Right lobe of liver (tissue), 6 donors: ENCODE measurements at regions not wholly inside any gene's neighbourhood (a gene's known extent, or its start where the extent isn't known, plus 50 kb on each side); places are given as distances from the start of the nearest gene placed in this dataset.

Source experiments
- ATAC-seq, 4 donors: fragments of 200-7000 bp; cut with Tn5 transposase; one replicate each; pipeline ENCODE4 v1.9.1; 2020; ENCODE audit warnings: mild to moderate bottlenecking in 4 of 4, moderate library complexity in 4 of 4
- DNase-seq, 3 donors: peaks; one replicate each; pipeline ENCODE4 v3.0.0-alpha.2; 2020
- H3K27ac ChIP-seq, 3 donors: fragments of 200-600 bp; one replicate each; pipeline ENCODE4 v1.8.0; 2022
- H3K27me3 ChIP-seq, 2 donors: fragments of 200-600 bp; one replicate each; pipeline ENCODE4 v1.8.0; 2022
- H3K36me3 ChIP-seq, 4 donors: fragments of 200-600 bp; sonication (generic) in 1 of 4; one replicate each; pipeline versions ENCODE4 v1.5.1 to v1.8.0; 2017 to 2022; ENCODE audit warnings: control low read depth in 1 of 4
- H3K4me1 ChIP-seq, 4 donors: fragments of 200-600 bp; sonication (generic) in 1 of 4; one replicate each; pipeline versions ENCODE4 v1.5.1 to v1.8.0; 2017 to 2022; ENCODE audit warnings: control low read depth in 1 of 4
- H3K4me3 ChIP-seq, 3 donors: fragments of 200-600 bp; one replicate each; pipeline ENCODE4 v1.8.0; 2022
- H3K9me3 ChIP-seq, 4 donors: fragments of 200-600 bp; sonication (generic) in 1 of 4; one replicate each; pipeline versions ENCODE4 v1.5.1 to v1.8.0; 2017 to 2022; ENCODE audit warnings: control low read depth in 1 of 4
- CTCF ChIP-seq, 4 donors: fragments of 200-600 bp in 3 of 4; fragments of 450-650 bp in 1 of 4; IDR thresholded peaks; one replicate each; pipeline versions ENCODE4 v1.5.1 to v1.8.0; 2016 to 2022; ENCODE audit warnings: antibody characterized with exemption in 4 of 4, mild to moderate bottlenecking in 2 of 4
- POLR2A ChIP-seq: fragments of 450-650 bp; IDR thresholded peaks from one replicate; pipeline ENCODE4 v1.6.1; 2017; ENCODE audit warnings: antibody characterized with exemption, mild to moderate bottlenecking
- WGBS: methylation state at CpG from one replicate; pipeline ENCODE4 v1.1.6; 2018; ENCODE audit warnings: low coverage, low lambda C conversion rate; ENCODE audit not compliant: insufficient coverage; ENCODE audit errors: missing lambda C conversion rate; 5-methylcytosine and 5-hydroxymethylcytosine counted together
- intact Hi-C, 2 donors: fragments of 100-400 bp; cut with DNase I; formaldehyde crosslinking; loops; one replicate each; pipeline versions ENCODE4 v1.11.2 to v1.14.1; 2022
- donor health status: DM: no; HTN: yes; CAD: no.
- donor health status: DM: no; HTN: no; CAD: no.
- donor health status: DM: no; HTN: no; CAD: no.
- donor health status: DM: no; HTN: yes; CAD: no.
- donor health status: DM: no; HTN: yes; CAD: no.

GRCh38 chr2:22901471-22902179 lies 483.4 kb upstream of the KLHL29 start:
- Histone ChIP-seq H3K4me1 (peaks cover 0 to 19% (median under 1%) of the 10 kb centered on the region in 4 donors), H3K9me3 (no peaks in the 10 kb centered on the region), H3K36me3 (no peaks in the 10 kb centered on the region), H3K4me3 (no peak overlapping the region), H3K27me3 (no peaks in the 10 kb centered on the region), H3K27ac (no peak overlapping the region)
- TF ChIP-seq CTCF (IDR thresholded peaks at IDR 0.05) (no peak), POLR2A (no peak)
- intact Hi-C loops, result no loop called here
- DNase-seq, result no peak
- no peak for ATAC-seq
- 69% methylated on average over 9 of the region's 9 CpGs for WGBS

DNA sequence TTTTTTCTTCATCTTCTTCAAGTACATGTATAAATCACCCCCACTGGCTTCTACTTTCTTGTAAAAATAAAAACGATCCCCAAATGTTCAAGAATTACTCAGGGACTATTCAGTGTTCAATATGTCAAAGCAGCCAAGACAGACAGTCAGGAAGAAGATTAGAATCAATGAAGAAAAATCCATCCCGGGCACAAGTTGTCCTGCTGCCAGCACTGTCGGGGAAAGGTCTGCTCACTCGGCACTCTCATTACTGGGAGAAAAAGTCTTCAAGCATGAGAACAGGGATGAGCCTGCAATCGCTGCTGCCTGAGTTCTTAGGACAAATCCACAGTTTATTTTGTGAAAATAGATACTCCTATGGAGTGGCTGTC lies 482.8 kb upstream of the KLHL29 start:
- Histone ChIP-seq H3K4me1 (peaks cover 0 to 15% (median under 1%) of the 10 kb centered on the region in 4 donors), H3K36me3 (no peaks in the 10 kb centered on the region), H3K27me3 (no peaks in the 10 kb centered on the region), H3K27ac (no peak overlapping the region), H3K9me3 (no peaks in the 10 kb centered on the region), H3K4me3 (no peak overlapping the region)
- no peak for DNase-seq
- intact Hi-C loops, result no loop called here
- peak in 2 of 4 donors; percentile 28 to 39 for ATAC-seq
- WGBS, result 29% methylated on average over 4 of the region's 5 CpGs
- TF ChIP-seq CTCF (IDR thresholded peaks at IDR 0.05) (no peak), POLR2A (no peak)

DNA sequence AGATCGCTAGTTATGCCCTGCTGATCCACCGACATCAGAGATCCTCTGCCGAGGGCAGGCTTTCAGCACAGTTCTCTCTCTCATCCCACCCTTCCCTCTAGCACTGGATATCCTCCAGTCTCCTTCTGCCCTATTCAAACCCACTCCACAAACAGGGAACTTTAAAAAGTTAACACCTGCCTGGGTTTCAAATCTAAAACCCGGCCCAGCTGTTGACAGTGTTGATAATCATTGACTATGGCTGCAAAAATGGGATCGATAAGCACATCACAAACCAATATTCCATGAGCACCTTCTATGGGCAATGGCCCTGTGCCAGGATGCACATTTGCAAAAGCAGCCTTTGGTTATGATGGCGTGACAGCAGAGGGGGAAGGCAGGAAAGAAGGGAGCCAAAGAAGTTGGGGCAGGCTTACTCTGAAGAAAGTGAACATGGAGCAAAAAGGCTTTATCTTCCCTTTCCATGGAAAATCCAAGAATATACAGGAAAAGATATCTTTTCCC lies 482.3 kb upstream of the KLHL29 start:
- no peaks in the 10 kb centered on the region for H3K9me3 ChIP-seq
- TF ChIP-seq CTCF (IDR thresholded peaks at IDR 0.05) (no peak), POLR2A (no peak)
- ATAC-seq, result peak; percentile 23 to 71 (median 52)
- H3K4me3 ChIP-seq, result no peak overlapping the region
- H3K4me1 ChIP-seq, result peaks cover 0 to 10% (median under 1%) of the 10 kb centered on the region in 4 donors
- H3K27ac ChIP-seq, result peak overlapping the region in 1 of 3 donors; percentile 19
- intact Hi-C loops, result no loop called here
- DNase-seq, result peak in 1 of 3 donors; percentile 69
- 35% methylated on average over 4 of the region's 6 CpGs for WGBS
- no peaks in the 10 kb centered on the region for H3K27me3 ChIP-seq
- no peaks in the 10 kb centered on the region for H3K36me3 ChIP-seq

DNA sequence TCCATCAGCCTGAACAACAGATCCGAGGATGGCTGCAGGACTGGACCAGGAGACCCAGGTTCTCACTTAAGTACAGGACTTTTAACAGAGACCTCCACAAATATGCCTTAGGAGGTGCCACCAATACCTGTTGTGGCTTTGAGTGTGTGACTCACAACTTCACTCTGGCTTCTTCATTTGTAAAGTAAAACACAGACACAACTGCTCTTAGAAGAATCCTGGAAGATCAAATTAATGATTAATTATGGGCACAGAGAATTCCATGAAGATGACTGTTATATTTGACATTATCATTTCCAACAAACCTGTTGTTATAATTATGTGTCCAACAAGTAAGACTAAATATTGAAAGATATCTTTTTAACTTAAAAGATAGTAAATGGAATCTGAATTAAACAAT lies 481.4 kb upstream of the KLHL29 start:
- Histone ChIP-seq H3K27me3 (no peaks in the 10 kb centered on the region), H3K4me1 (peaks cover 0 to 8% (median under 1%) of the 10 kb centered on the region in 4 donors), H3K27ac (peak overlapping the region in 1 of 3 donors; percentile 19), H3K4me3 (no peak overlapping the region), H3K9me3 (no peaks in the 10 kb centered on the region), H3K36me3 (no peaks in the 10 kb centered on the region)
- DNase-seq (no peak), ATAC-seq (peak in 1 of 4 donors; percentile 45)
- WGBS, result no CpG with 5 or more reads among the region's 1 CpG
- intact Hi-C loops, result no loop called here
- no peak for TF ChIP-seq POLR2A
- no peak for TF ChIP-seq CTCF (IDR thresholded peaks at IDR 0.05)
